ENCODE measurements at regions not wholly inside any gene's neighbourhood (a gene's known extent, or its start where the extent isn't known, plus 50 kb on each side); places are given as distances from the start of the nearest gene placed in this dataset.

GRCh38 chr16:13866073-13866472 lies 53.9 kb upstream of the ERCC4 start (continued):
- TF ChIP-seq ZNF33B (CRISPR knock-in tag; IDR thresholded peaks at IDR 0.05) (0 out of 2 replicates have a peak, but pooled peaks have one; percentile 45), SAP130 (CRISPR knock-in tag; IDR thresholded peaks at IDR 0.05; ENCODE audit: low read depth) (peak; percentile 59), AKNA (CRISPR knock-in tag; IDR thresholded peaks at IDR 0.05; ENCODE audit: borderline replicate concordance) (no peak), KDM1A (CRISPR knock-in tag; IDR thresholded peaks at IDR 0.05) (0 out of 2 replicates have a peak, but pooled peaks have one; percentile 29), THAP11 (CRISPR knock-in tag; IDR thresholded peaks at IDR 0.05) (peak; percentile 61), HMGXB3 (CRISPR knock-in tag; IDR thresholded peaks at IDR 0.05; ENCODE audit: borderline replicate concordance) (0 out of 2 replicates have a peak, but pooled peaks have one; percentile 20), MTF1 (CRISPR knock-in tag; IDR thresholded peaks at IDR 0.05) (no peak), ZNF646 (CRISPR knock-in tag; IDR thresholded peaks at IDR 0.05) (no peak), THAP7 (CRISPR knock-in tag; IDR thresholded peaks at IDR 0.05) (no peak), ZMAT3 (CRISPR knock-in tag; conservative IDR thresholded peaks at IDR 0.05) (peak; percentile 63; the same call in 1 of the 2 replicates), HNRNPLL (IDR thresholded peaks at IDR 0.05; ENCODE audit: low read depth, low read length, poor library complexity, severe bottlenecking) (no peak), STAG1 (CRISPR knock-in tag; IDR thresholded peaks at IDR 0.05) (peak; percentile 91), TGIF2 (CRISPR knock-in tag; IDR thresholded peaks at IDR 0.05) (no peak)
